ENCODE measurements at regions not wholly inside any gene's neighbourhood (a gene's known extent, or its start where the extent isn't known, plus 50 kb on each side); places are given as distances from the start of the nearest gene placed in this dataset.

DNA sequence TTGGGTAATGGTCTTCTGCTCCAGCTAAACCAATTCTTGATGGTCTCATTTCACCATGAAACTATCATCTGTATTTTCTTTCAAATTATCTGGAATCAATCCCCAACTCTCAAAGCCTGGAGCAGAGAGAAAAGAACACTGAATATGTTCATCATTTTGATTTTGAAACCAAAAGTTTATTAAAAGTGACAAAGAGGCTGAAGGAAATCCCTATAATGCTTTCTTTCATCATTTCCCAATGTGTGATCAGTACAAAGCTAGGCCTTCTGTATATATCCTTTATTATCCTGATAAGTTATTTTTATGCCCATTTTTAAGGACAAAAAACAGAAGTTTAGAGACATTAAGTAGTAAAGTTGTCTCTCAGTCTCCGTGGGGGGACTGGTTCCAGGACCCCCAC, 50.1 kb upstream of the MBNL1 start:
- no peak for DNase-seq (ENCODE audit: low spot score)
